HG03025 (cell line): ENCODE measurements at regions not wholly inside any gene's neighbourhood (a gene's known extent, or its start where the extent isn't known, plus 50 kb on each side); places are given as distances from the start of the nearest gene placed in this dataset.
"Not testable (repeated sequence)": the region's sequence is repeated elsewhere in the genome, so short reads cannot be mapped to it uniquely, and the experiment has no call there.

Source experiments
- ATAC-seq: cut with Tn5 transposase; IDR thresholded peaks from one replicate; pipeline ENCODE4 v1.9.1; 2021; ENCODE audit warnings: mild to moderate bottlenecking, moderate library complexity; ENCODE audit not compliant: unreplicated experiment, low FRiP score

DNA sequence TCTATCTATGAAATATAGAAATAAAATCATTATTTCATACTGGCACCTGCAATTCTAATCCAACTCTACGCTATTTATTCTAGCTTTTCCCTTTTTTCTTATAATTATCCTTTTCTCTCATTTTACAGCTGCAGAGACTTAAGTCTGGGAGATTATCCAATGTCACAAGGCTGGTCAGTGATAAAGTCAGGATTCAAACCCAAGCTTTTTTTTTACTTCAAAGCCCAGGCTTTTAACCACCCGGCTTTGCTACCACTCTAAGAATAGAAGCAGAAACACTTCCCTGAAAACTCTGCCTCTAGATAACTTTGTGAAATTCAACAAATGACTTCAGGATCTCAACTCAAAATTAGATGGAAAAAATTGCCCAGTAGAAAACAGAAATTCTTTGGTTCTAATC is 552.5 kb downstream of the IPMK start:
- no peak for ATAC-seq

GRCh38 chr10:57707300-57707658 is 560.4 kb downstream of the IPMK start:
- no peak for ATAC-seq

DNA sequence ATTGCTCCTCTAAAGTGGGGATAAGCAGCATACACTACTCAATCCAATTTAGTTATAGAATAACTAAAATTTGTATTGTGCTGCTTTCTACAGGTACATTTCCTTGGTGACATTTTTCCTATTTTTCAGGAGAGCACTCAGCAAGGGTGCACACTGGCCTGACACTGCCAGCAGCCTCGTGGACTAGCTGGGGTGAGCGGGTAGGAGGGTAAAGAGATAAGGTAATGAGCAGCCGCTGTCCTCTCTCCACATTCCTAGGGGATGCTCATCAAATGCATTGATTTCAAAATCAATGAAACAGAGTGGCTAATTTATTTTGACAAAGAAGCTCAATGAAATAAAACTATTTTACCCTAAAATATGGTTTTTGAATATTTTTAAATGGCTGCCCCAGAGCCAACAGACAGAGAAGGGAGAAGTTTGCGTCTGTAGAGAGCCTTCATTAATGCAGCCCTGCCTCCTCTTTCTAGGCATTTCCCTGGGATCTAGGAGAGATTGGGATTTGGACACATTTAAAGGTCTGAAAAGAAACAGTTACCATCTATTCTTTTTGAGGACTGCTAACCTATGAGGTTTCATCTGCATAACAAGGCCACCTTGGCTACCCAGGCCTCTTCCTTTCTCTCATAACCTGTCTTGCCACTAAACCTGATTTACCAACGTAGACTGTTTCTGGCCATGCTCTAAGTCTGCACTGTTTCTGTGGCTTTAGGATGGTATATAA is 561.0 kb downstream of the IPMK start:
- no peak for ATAC-seq

DNA sequence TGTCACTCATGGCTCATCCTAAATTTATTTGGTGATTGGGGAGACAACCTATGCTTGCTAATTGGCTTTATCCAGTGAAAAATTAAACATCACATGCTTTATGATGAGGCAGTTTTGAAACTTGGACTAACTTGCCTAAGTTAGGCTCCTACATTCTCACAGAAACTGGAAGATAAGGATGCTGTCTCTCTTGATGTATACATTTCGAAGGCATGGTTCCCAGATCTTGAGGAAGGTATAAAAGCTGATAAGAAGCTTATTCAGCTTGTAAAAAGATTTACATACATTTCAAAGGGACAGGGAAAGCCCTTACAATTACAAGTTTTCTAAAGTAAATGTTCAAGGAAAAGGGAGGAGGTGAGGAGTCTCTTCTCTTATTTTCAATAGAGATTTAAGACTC is 561.7 kb downstream of the IPMK start:
- ATAC-seq = no peak

- no peak for ATAC-seq
Measured at GRCh38 chr10:57699944-57700343, 567.8 kb downstream of the IPMK start.

DNA sequence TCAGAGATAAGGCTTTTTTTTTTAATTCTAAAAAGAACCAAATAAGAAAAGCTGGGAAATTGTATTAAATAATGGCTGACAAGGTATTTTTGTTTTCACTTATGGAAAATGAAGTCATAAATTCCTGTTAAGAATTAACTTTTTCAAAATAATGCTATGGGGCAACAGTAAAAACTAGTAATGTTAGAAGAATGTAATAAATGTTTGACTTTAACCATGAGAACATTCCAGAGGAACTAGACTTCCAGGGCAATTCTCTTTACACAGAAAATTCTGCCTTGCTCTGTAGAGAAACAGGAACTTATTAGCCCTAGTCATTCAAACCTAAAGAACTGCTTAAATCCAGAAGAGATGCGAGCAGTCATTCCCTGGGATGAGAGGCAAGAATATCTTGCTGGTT is 571.1 kb downstream of the IPMK start:
- no peak for ATAC-seq

DNA sequence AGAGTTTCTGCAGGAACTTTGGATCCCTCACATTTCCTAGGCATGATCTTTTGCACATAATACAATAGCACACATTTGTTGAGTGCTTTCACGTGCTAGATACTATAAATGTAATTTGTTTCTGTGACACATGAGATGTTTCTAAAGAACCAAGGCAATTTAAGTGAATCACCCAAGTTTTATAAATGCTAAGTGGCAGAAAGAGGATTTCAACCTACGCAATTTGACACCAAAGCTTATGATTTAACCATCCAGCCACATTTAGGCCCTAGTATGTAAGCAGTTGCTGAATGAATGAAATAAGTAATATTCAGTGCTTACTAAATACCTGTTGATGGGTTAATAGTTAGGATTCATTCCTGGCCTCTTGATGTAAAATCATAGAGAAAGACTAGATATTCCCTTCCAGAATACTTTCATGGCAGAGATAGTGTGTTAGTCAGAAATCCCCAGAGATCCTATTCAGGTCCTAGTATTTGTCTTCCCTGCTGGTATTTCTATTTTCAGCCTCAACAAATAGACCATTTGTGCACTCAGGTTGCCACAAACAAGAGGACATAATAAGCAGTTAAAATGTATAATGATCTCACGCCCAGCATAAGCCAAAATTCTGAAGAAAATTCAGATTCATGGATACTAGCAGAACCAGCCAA is 572.6 kb downstream of the IPMK start:
- ATAC-seq = no peak

DNA sequence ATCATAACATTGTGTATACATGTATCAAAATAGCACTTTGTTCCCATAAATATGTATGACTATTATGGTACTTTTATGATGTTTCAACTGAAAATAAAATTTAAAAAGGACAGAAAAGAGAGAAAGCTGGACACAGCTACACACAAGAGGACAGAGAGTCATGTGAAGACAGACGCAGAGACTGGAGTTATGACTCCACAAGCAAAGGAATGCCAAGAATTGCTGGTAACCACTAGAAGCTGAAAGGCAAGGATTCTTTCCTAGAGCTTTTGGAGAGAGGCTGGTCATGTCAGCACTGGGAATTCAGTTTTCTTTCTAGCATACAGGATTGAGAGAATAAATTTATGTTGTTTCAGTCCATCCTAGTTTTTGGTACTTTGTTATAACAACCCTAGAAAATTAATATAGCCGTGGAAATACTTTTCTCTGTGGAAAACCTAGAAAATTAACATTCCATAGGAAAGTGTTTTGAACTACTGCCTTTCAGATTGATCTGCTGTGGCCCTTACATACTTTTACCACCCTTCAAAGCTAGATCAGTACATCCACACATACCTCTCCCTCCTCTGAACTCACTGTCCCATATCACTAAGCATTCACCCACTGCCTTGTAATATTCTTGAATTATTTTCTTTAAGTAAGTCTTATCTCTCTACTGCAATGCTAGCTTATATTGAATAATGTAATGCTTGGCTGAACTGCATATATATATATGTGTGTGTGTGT is 575.3 kb downstream of the IPMK start:
- no peak for ATAC-seq

- no peak for ATAC-seq
Measured at GRCh38 chr10:57689596-57690297, 577.9 kb downstream of the IPMK start.

DNA sequence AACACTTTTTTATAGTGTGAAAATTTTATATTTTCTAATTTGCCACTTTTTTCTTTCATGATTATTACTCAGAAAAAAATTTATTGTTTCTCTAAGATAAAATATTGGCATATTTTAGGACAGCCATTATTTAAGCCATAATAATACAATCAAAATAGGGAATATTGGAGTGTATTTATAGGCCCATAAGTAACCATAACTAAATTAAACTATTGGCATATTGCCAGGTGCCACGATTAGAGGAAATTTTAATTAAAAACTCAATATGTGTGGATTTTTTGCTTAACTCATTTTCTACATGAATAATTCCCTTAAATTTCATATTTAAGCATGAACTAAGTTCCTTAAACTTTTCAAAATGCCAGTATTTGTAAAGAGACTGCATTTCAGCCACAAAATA is 587.8 kb downstream of the IPMK start:
- no peak for ATAC-seq

- no peak for ATAC-seq
Measured at GRCh38 chr10:57675125-57675524, 592.6 kb downstream of the IPMK start.

- no peak for ATAC-seq
Measured at GRCh38 chr10:57673446-57673960, 594.2 kb downstream of the IPMK start.

GRCh38 chr10:57664815-57665214 is 602.9 kb downstream of the IPMK start:
- no peak for ATAC-seq

- no peak for ATAC-seq
Measured at GRCh38 chr10:57663401-57663800, 604.3 kb downstream of the IPMK start.

DNA sequence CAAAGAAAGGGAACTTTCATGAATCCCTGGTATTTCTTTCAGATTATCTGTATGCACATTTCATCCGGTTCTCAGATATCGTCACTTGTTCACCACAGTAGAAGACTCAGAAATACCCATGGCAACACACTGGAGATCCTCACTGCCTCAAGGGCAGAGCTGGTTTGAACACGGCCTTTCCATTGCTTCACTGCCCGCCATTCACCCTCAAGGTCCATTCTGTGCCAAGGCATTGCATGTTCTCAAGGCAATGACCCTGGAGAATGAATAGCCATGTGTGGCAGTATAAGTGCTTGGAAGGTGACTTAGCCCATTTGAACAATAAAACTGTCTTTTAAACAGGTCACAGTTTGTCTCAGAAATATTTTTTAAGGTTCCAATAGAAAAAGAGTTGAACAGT is 606.5 kb downstream of the IPMK start:
- ATAC-seq = no peak

DNA sequence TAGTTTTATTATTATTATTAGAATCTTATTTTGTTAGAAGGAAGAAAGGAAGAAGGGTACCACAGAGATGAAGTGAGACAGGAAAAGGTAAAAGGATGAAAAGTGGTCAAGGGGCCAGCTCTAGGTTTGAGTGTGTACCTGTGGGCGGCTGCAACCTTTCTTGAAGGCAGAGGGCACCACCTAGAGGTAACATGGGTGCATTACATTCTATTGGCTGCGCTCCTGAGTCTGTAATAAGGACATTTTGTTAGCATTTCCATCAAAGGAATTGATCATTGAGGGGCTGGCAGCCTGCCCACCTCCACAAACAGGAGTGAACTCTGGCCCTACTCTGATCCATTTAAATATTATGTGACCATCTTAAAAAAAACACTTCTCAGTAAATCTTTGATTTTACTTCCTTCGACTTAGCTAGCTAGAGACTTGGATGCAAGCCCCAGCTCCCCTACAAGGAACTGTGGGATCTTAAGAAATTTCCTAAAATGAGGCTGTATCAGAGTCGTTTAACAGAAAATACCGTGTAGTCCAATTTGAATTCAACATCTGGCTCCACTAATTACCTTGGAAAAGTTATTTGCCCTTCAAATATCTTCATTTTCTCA is 610.4 kb downstream of the IPMK start:
- peak; percentile 91 for ATAC-seq

DNA sequence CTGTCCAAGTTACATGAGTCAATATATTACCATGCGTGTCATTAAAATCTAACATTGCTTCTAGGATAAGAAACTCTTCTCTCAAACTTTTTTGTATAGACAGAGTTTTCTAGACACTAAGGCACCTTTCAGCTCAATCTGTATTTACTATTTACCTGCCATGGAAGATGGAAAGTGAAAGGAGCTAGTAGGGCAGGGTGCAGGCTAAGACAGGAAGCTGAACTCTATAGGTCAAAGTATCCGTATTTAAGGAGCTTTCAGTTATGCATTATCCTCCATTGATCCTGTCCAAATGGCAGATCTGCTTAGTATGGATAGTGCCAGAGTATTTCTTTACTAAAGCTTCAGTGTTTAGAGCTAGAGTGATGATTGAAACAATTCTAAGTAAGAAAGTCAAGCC is 612.8 kb downstream of the IPMK start:
- ATAC-seq = peak; percentile 55

- not testable (repeated sequence) for ATAC-seq
Measured at GRCh38 chr10:57645108-57645507, 622.6 kb downstream of the IPMK start.

DNA sequence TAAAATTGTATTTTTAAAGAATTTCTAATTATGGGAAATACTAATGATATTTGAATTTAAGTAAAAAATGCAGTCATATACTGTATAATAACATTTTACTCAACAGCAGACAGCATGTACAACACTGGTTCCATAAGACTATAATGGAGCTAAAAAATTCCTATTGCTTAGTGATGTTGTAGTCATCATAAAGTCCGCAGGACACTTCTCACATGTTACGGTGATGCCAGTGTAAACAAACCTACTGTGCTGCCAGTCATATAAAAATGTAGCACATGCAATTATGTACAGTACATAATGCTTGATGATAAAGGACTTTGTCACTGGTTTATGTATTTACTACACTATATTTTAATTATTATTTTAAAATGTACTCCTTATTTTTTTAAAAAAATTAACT is 629.3 kb downstream of the IPMK start:
- no peak for ATAC-seq

DNA sequence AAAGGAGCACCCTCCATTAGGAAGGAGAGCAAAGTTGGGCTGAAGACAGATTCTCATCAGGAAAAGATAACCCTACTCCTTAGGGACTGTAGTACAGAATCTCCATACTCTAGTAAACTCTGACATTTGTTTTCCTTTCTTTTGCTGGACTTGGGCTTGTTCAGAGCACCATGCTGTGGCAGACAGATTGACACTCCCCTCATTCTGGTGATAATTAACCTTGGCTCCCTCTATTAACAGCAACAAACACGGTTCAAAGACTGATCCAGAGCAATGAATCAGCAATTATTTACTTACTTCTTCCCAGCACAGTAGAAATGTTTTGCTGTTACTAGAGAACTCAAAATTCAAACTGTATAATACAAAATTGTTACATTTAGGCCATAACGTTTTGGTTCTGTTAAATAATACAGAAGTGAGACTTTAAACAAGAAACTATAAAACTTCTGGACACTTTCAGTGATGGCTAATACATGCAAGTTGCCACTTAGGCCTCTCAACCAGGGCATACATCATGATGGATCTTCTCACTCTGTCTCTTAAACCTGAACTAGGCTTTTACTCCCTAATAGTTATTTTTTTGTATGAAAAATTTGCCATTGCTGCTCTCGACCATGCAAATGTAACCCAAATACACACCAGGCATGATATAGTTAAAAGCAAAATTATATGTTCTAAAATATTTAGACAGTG is 639.0 kb downstream of the IPMK start:
- no peak for ATAC-seq
